H9 (cell line): ENCODE measurements at regions not wholly inside any gene's neighbourhood (a gene's known extent, or its start where the extent isn't known, plus 50 kb on each side); places are given as distances from the start of the nearest gene placed in this dataset.

Experiments
- DNase-seq: peaks from one replicate; pipeline ENCODE4 v3.0.0-alpha.2; 2017
- H2AFZ ChIP-seq: one replicate; pipeline ENCODE4 v1.6.1; 2013; ENCODE audit warnings: mild to moderate bottlenecking, low read length, control low read depth, moderate library complexity
- H2AK5ac ChIP-seq: 2 replicates; pipeline ENCODE4 v1.6.1; 2013; ENCODE audit warnings: low read length, control low read depth, mixed read lengths; ENCODE audit not compliant: insufficient read length
- H2BK120ac ChIP-seq: one replicate; pipeline ENCODE4 v1.6.1; 2013; ENCODE audit warnings: low read depth, mild to moderate bottlenecking, low read length, control low read depth, inconsistent platforms; ENCODE audit not compliant: poor library complexity, severe bottlenecking
- H2BK12ac ChIP-seq: 2 replicates; pipeline ENCODE4 v1.6.1; 2013; ENCODE audit warnings: low read length, control low read depth, mixed read lengths, low read depth; ENCODE audit not compliant: insufficient read length
- H2BK15ac ChIP-seq: 2 replicates; pipeline ENCODE4 v1.6.1; 2013; ENCODE audit warnings: low read depth, low read length, control low read depth
- H2BK20ac ChIP-seq: one replicate; pipeline ENCODE4 v1.6.1; 2013; ENCODE audit warnings: low read depth, mild to moderate bottlenecking, low read length, control low read depth, inconsistent platforms; ENCODE audit not compliant: poor library complexity, severe bottlenecking
- H2BK5ac ChIP-seq: 2 replicates; pipeline ENCODE4 v1.6.1; 2013; ENCODE audit warnings: low read length, control low read depth, mixed read lengths; ENCODE audit not compliant: insufficient read length
- H3K14ac ChIP-seq: 2 replicates; pipeline ENCODE4 v1.6.1; 2013; ENCODE audit warnings: low read length, control low read depth; ENCODE audit not compliant: insufficient read depth
- H3K18ac ChIP-seq: 2 replicates; pipeline ENCODE4 v1.6.1; 2013; ENCODE audit warnings: low read depth, mild to moderate bottlenecking, mixed read lengths, low read length, control low read depth; ENCODE audit not compliant: insufficient read length
- H3K23ac ChIP-seq: 2 replicates; pipeline ENCODE4 v1.6.1; 2013; ENCODE audit warnings: low read length, control low read depth, mixed read lengths, low read depth; ENCODE audit not compliant: insufficient read length
- H3K23me2 ChIP-seq: 2 replicates; pipeline ENCODE4 v1.6.1; 2013; ENCODE audit warnings: low read depth, mild to moderate bottlenecking, mixed read lengths, low read length, control low read depth; ENCODE audit not compliant: insufficient read length, poor library complexity, severe bottlenecking
- H3K27ac ChIP-seq: 2 replicates; pipeline ENCODE4 v1.5.1; 2013; ENCODE audit warnings: low read length, control low read depth, mixed read lengths, low read depth; ENCODE audit not compliant: insufficient read length
- H3K27me3 ChIP-seq: 2 replicates; pipeline ENCODE4 v1.6.1; 2013; ENCODE audit warnings: low read length, control low read depth, inconsistent platforms; ENCODE audit not compliant: insufficient read depth
- H3K4ac ChIP-seq: 2 replicates; pipeline ENCODE4 v1.6.1; 2013; ENCODE audit warnings: low read depth, mild to moderate bottlenecking, control low read depth, inconsistent platforms, low read length, moderate library complexity
- H3K4me1 ChIP-seq: 2 replicates; pipeline ENCODE4 v1.6.1; 2013; ENCODE audit warnings: low read length, control low read depth, inconsistent platforms; ENCODE audit not compliant: insufficient read depth
- H3K4me2 ChIP-seq: 2 replicates; pipeline ENCODE4 v1.6.1; 2013; ENCODE audit warnings: low read length, control low read depth, mixed read lengths; ENCODE audit not compliant: insufficient read length, insufficient read depth
- H3K56ac ChIP-seq: 2 replicates; pipeline ENCODE4 v1.6.1; 2013; ENCODE audit warnings: low read depth, mild to moderate bottlenecking, mixed read lengths, low read length, control low read depth; ENCODE audit not compliant: insufficient read length
- H3K79me1 ChIP-seq: 2 replicates; pipeline ENCODE4 v1.6.1; 2013; ENCODE audit warnings: low read depth, mild to moderate bottlenecking, moderate library complexity, low read length, control low read depth, inconsistent platforms; ENCODE audit not compliant: insufficient read depth, poor library complexity, severe bottlenecking
- H3K79me2 ChIP-seq: 2 replicates; pipeline ENCODE4 v1.6.1; 2013; ENCODE audit warnings: low read length, control low read depth, inconsistent platforms; ENCODE audit not compliant: insufficient read depth
- H3K9ac ChIP-seq: 2 replicates; pipeline ENCODE4 v1.6.1; 2013; ENCODE audit warnings: low read length, control low read depth, mixed read lengths; ENCODE audit not compliant: insufficient read length; ENCODE audit errors: extremely low read depth
- H3K9me3 ChIP-seq: one replicate; pipeline ENCODE4 v1.6.1; 2013; ENCODE audit warnings: low read depth, low read length, inconsistent platforms; ENCODE audit not compliant: control insufficient read depth
- H3T11ph ChIP-seq: one replicate; pipeline ENCODE4 v1.6.1; 2013; ENCODE audit warnings: mild to moderate bottlenecking, low read length, control low read depth, inconsistent platforms
- H4K20me1 ChIP-seq: one replicate; pipeline ENCODE4 v1.6.1; 2013; ENCODE audit not compliant: control insufficient read depth, insufficient read length, insufficient read depth
- H4K5ac ChIP-seq: 2 replicates; pipeline ENCODE4 v1.6.1; 2013; ENCODE audit warnings: low read depth, mild to moderate bottlenecking, mixed read lengths, low read length, control low read depth; ENCODE audit not compliant: insufficient read length
- H4K8ac ChIP-seq: replicated peaks from 2 replicates; pipeline ENCODE4 v1.6.1; 2013; ENCODE audit warnings: low read length, control low read depth, mixed read lengths, low read depth; ENCODE audit not compliant: insufficient read length
- H4K91ac ChIP-seq: 2 replicates; pipeline ENCODE4 v1.6.1; 2013; ENCODE audit warnings: low read depth, mild to moderate bottlenecking, moderate library complexity, mixed read lengths, low read length, control low read depth; ENCODE audit not compliant: insufficient read length
- H3K27ac Mint-ChIP-seq, 3 experiments: 2 replicates in 2 of 3; 3 replicates in 1 of 3; pipeline ENCODE4 v1.8.0; 2020 to 2021; ENCODE audit warnings: mixed read lengths in 3 of 3, mild to moderate bottlenecking in 1 of 3, moderate library complexity in 1 of 3
- H3K27me3 Mint-ChIP-seq: 2 replicates; pipeline ENCODE4 v1.8.0; 2021; ENCODE audit warnings: low read depth, mild to moderate bottlenecking, moderate library complexity, mixed read lengths
- H3K36me3 Mint-ChIP-seq, 3 experiments: 2 replicates in 2 of 3; 3 replicates in 1 of 3; pipeline ENCODE4 v1.8.0; 2020 to 2021; ENCODE audit warnings: low read depth in 3 of 3, mixed read lengths in 3 of 3; ENCODE audit not compliant: insufficient read depth in 1 of 3
- H3K4me1 Mint-ChIP-seq, 2 experiments: 2 replicates each; pipeline ENCODE4 v1.8.0; 2020; ENCODE audit warnings: mixed read lengths in 2 of 2
- H3K4me3 Mint-ChIP-seq, 2 experiments: 2 replicates in 1 of 2; 3 replicates in 1 of 2; pipeline ENCODE4 v1.8.0; 2020 to 2021; ENCODE audit warnings: mild to moderate bottlenecking in 2 of 2, mixed read lengths in 2 of 2, moderate library complexity in 1 of 2
- H3K9me3 Mint-ChIP-seq, 2 experiments: 2 replicates in 1 of 2; 3 replicates in 1 of 2; pipeline ENCODE4 v1.8.0; 2020; ENCODE audit warnings: mild to moderate bottlenecking in 2 of 2, mixed read lengths in 2 of 2, moderate library complexity in 1 of 2
- WGBS: extraction: QIAGEN DNeasy Blood & Tissue Kit; methylation state at CpG from one replicate; pipeline ENCODE4 v1.1.7; 2013; ENCODE audit warnings: missing lambda C conversion rate, low lambda C conversion rate, mixed read lengths; ENCODE audit not compliant: insufficient read length; ENCODE audit errors: extremely low coverage; 5-methylcytosine and 5-hydroxymethylcytosine counted together
- TF ChIP-seq, protein P1 (sequence below): fragments of 200-600 bp; sonication (generic); conservative IDR thresholded peaks from 3 replicates; pipeline ENCODE4 v1.8.0; 2021; ENCODE audit warnings: antibody characterized with exemption, mild to moderate bottlenecking

- Histone ChIP-seq H3K4me1 (no peaks in the 10 kb centered on the region), H3K79me2 (no peaks in the 10 kb centered on the region), H2BK12ac (no peak overlapping the region), H4K20me1 (no peaks in the 10 kb centered on the region), H2BK15ac (no peak overlapping the region), H4K5ac (no peak overlapping the region), H3T11ph (no peak overlapping the region), H3K9ac (no peak overlapping the region), H3K27me3 (no peaks in the 10 kb centered on the region), H3K79me1 (no peaks in the 10 kb centered on the region), H2BK20ac (no peak overlapping the region), H2AK5ac (no peak overlapping the region), H3K56ac (no peak overlapping the region), H3K23me2 (no peaks in the 10 kb centered on the region), H4K8ac (no peak overlapping the region), H3K9me3 (no peaks in the 10 kb centered on the region), H2AFZ (no peak overlapping the region), H3K27ac (no peak overlapping the region), H4K91ac (no peak overlapping the region), H3K18ac (no peak overlapping the region), H2BK5ac (no peak overlapping the region), H3K4ac (no peak overlapping the region), H3K4me2 (no peak overlapping the region), H2BK120ac (no peak overlapping the region), H3K23ac (no peak overlapping the region), H3K14ac (no peak overlapping the region)
- Mint-ChIP-seq H3K36me3 (no peaks in the 10 kb centered on the region), H3K27me3 (no peaks in the 10 kb centered on the region), H3K27ac (no peak overlapping the region), H3K4me3 (no peak overlapping the region), H3K4me1 (no peaks in the 10 kb centered on the region), H3K9me3 (no peaks in the 10 kb centered on the region)
- TF ChIP-seq, protein P1, sequence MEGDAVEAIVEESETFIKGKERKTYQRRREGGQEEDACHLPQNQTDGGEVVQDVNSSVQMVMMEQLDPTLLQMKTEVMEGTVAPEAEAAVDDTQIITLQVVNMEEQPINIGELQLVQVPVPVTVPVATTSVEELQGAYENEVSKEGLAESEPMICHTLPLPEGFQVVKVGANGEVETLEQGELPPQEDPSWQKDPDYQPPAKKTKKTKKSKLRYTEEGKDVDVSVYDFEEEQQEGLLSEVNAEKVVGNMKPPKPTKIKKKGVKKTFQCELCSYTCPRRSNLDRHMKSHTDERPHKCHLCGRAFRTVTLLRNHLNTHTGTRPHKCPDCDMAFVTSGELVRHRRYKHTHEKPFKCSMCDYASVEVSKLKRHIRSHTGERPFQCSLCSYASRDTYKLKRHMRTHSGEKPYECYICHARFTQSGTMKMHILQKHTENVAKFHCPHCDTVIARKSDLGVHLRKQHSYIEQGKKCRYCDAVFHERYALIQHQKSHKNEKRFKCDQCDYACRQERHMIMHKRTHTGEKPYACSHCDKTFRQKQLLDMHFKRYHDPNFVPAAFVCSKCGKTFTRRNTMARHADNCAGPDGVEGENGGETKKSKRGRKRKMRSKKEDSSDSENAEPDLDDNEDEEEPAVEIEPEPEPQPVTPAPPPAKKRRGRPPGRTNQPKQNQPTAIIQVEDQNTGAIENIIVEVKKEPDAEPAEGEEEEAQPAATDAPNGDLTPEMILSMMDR: no peak
- no peak for DNase-seq
- WGBS: no CpG with 5 or more reads among the region's 1 CpG
Observed at GRCh38 chr3:6095006-6095405, 765.9 kb upstream of the GRM7 start.
